Uterus (tissue), 3 donors: ENCODE measurements at regions not wholly inside any gene's neighbourhood (a gene's known extent, or its start where the extent isn't known, plus 50 kb on each side); places are given as distances from the start of the nearest gene placed in this dataset.

Experiments
- DNase-seq, 2 donors: peaks; one replicate each; pipeline ENCODE4 v3.0.0-alpha.2; 2019 to 2020
- H3K27ac ChIP-seq, 2 donors: fragments of 200-600 bp; sonication (generic); 1 replicate in 1 of 2; 2 replicates in 1 of 2; pipeline ENCODE4 v1.5.1; 2016 to 2018
- H3K27me3 ChIP-seq, 2 donors: fragments of 200-600 bp; sonication (generic); one replicate each; pipeline ENCODE4 v1.5.1; 2018 to 2019; ENCODE audit warnings: control low read depth in 1 of 2
- H3K36me3 ChIP-seq, 2 donors: fragments of 200-600 bp; sonication (generic); one replicate each; pipeline ENCODE4 v1.5.1; 2019; ENCODE audit warnings: control low read depth in 1 of 2
- H3K4me1 ChIP-seq, 2 donors: fragments of 200-600 bp; sonication (generic); one replicate each; pipeline ENCODE4 v1.5.1; 2018 to 2019; ENCODE audit warnings: control low read depth in 1 of 2
- H3K4me3 ChIP-seq, 2 donors: fragments of 200-600 bp; sonication (generic); 1 replicate in 1 of 2; 2 replicates in 1 of 2; pipeline ENCODE4 v1.5.1; 2018 to 2019; ENCODE audit warnings: mild to moderate bottlenecking in 1 of 2
- H3K9me3 ChIP-seq, 2 donors: fragments of 200-600 bp; sonication (generic); one replicate each; pipeline ENCODE4 v1.5.1; 2019; ENCODE audit warnings: control low read depth in 1 of 2
- POLR2A ChIP-seq, 2 donors: fragments of 450-650 bp; IDR thresholded peaks; one replicate each; pipeline ENCODE4 v1.6.1; 2016; ENCODE audit warnings: antibody characterized with exemption in 2 of 2, mild to moderate bottlenecking in 1 of 2, moderate library complexity in 1 of 2
- intact Hi-C: fragments of 100-400 bp; cut with DNase I; formaldehyde crosslinking; loops from one replicate; pipeline ENCODE4 v1.15.1; 2023; ENCODE audit warnings: low total_unique reads
- TF ChIP-seq, protein P1 (sequence below), 4 experiments: fragments of 200-600 bp in 2 of 4; fragments of 450-650 bp in 2 of 4; sonication (generic) in 2 of 4; IDR thresholded peaks; one replicate each; pipeline ENCODE4 v1.5.1; 2016 to 2019; ENCODE audit warnings: antibody characterized with exemption in 4 of 4, mild to moderate bottlenecking in 2 of 4, moderate library complexity in 1 of 4
- donor health status: DM: yes; HTN: yes; CAD: no.

GRCh38 chr22:49155039-49155769 lies 672.5 kb downstream of the BRD1 start:
- intact Hi-C loops = no loop called here
- no peaks in the 10 kb centered on the region for H3K4me1 ChIP-seq
- no peak for DNase-seq
- H3K27me3 ChIP-seq = no peaks in the 10 kb centered on the region
- no peaks in the 10 kb centered on the region for H3K36me3 ChIP-seq
- H3K4me3 ChIP-seq = no peak overlapping the region
- TF ChIP-seq, protein P1, sequence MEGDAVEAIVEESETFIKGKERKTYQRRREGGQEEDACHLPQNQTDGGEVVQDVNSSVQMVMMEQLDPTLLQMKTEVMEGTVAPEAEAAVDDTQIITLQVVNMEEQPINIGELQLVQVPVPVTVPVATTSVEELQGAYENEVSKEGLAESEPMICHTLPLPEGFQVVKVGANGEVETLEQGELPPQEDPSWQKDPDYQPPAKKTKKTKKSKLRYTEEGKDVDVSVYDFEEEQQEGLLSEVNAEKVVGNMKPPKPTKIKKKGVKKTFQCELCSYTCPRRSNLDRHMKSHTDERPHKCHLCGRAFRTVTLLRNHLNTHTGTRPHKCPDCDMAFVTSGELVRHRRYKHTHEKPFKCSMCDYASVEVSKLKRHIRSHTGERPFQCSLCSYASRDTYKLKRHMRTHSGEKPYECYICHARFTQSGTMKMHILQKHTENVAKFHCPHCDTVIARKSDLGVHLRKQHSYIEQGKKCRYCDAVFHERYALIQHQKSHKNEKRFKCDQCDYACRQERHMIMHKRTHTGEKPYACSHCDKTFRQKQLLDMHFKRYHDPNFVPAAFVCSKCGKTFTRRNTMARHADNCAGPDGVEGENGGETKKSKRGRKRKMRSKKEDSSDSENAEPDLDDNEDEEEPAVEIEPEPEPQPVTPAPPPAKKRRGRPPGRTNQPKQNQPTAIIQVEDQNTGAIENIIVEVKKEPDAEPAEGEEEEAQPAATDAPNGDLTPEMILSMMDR (IDR thresholded peaks at IDR 0.05) = no peak
- TF ChIP-seq POLR2A (IDR thresholded peaks at IDR 0.05) = no peak
- H3K27ac ChIP-seq = no peak overlapping the region
- no peaks in the 10 kb centered on the region for H3K9me3 ChIP-seq

GRCh38 chr22:49154433-49154832 lies 673.2 kb downstream of the BRD1 start:
- H3K36me3 ChIP-seq = no peaks in the 10 kb centered on the region
- H3K27ac ChIP-seq = no peak overlapping the region
- no peak overlapping the region for H3K4me3 ChIP-seq
- H3K27me3 ChIP-seq = no peaks in the 10 kb centered on the region
- no peaks in the 10 kb centered on the region for H3K4me1 ChIP-seq
- no peak for DNase-seq
- intact Hi-C loops = no loop called here
- no peak for TF ChIP-seq POLR2A (IDR thresholded peaks at IDR 0.05)
- TF ChIP-seq, protein P1 (IDR thresholded peaks at IDR 0.05) = no peak
- H3K9me3 ChIP-seq = no peaks in the 10 kb centered on the region

GRCh38 chr22:49153921-49154320 lies 673.8 kb downstream of the BRD1 start:
- no peaks in the 10 kb centered on the region for H3K4me1 ChIP-seq
- H3K27ac ChIP-seq = no peak overlapping the region
- H3K36me3 ChIP-seq = no peaks in the 10 kb centered on the region
- H3K4me3 ChIP-seq = no peak overlapping the region
- no peaks in the 10 kb centered on the region for H3K9me3 ChIP-seq
- intact Hi-C loops = no loop called here
- TF ChIP-seq POLR2A (IDR thresholded peaks at IDR 0.05) = no peak
- TF ChIP-seq, protein P1 (IDR thresholded peaks at IDR 0.05) = no peak
- DNase-seq = no peak
- no peaks in the 10 kb centered on the region for H3K27me3 ChIP-seq

DNA sequence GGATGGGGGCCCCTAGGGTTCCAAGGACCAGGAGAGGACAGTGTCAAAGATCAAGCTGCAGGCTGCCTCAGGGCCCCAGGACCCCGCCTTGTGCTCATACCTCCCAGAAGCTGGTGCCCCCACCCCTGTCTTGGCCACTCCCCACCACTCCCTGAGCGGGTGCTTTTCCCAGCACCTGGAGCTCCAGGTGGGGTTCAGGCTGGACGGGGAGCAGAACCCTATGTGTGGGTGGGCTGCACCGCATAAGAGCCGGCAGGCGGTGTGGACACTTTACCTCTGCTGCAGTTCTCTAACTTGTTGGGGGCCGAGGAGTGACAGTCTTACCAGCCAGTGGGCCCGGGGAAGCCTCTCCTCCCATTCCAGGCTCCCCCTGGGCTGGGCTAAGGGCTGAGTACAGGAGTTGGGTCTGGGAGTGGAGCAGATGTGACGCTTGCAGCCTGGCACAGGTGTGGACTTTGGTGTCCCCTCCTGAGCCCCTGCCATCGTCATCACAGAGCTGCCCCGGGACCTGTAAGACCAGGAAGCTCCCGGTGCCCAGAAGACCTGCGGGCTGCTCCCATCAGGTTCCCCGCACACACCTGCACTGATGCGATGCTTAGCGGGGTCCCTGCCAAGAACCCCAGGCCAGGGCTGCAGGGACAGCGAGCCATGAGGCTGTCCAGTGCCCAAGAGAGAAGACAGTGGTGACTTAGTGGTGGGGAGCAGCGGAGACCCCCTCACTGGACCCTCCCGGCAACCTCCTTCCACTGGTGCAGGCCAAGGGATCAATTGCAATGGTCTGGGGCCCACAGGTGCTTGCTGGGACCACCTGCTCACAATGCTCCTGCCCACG lies 674.5 kb downstream of the BRD1 start:
- no peaks in the 10 kb centered on the region for H3K27me3 ChIP-seq
- H3K27ac ChIP-seq = no peak overlapping the region
- H3K36me3 ChIP-seq = no peaks in the 10 kb centered on the region
- intact Hi-C loops = no loop called here
- DNase-seq = no peak
- H3K4me1 ChIP-seq = no peaks in the 10 kb centered on the region
- TF ChIP-seq, protein P1 (IDR thresholded peaks at IDR 0.05) = no peak
- TF ChIP-seq POLR2A (IDR thresholded peaks at IDR 0.05) = no peak
- H3K9me3 ChIP-seq = no peaks in the 10 kb centered on the region
- no peak overlapping the region for H3K4me3 ChIP-seq
